HG03103 (cell line): ENCODE measurements at regions not wholly inside any gene's neighbourhood (a gene's known extent, or its start where the extent isn't known, plus 50 kb on each side); places are given as distances from the start of the nearest gene placed in this dataset.
"Not testable (repeated sequence)": the region's sequence is repeated elsewhere in the genome, so short reads cannot be mapped to it uniquely, and the experiment has no call there.

Experiments used
- ATAC-seq: cut with Tn5 transposase; IDR thresholded peaks from one replicate; pipeline ENCODE4 v1.9.1; 2021; ENCODE audit warnings: low read depth; ENCODE audit not compliant: unreplicated experiment

DNA sequence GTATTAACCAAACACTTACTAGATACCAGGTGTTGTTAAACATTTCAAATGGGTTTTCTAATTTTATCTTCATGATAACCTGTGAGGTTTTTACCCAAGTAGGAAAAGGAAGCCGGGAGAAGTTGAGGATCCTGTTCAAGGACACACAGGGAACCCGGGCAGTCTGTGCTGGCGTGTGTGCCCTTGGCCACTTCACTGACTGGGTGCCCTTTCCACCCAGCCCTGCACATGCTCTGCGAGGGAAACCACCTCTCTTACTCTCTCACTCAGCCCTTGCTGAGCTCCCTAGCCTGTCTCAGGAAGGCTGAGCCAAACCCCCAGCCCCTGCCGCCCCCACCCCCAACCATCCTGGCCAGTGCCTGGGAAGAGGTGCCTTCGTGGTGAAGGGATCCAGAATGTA, 51.8 kb downstream of the TEX44 start:
- no peak for ATAC-seq

DNA sequence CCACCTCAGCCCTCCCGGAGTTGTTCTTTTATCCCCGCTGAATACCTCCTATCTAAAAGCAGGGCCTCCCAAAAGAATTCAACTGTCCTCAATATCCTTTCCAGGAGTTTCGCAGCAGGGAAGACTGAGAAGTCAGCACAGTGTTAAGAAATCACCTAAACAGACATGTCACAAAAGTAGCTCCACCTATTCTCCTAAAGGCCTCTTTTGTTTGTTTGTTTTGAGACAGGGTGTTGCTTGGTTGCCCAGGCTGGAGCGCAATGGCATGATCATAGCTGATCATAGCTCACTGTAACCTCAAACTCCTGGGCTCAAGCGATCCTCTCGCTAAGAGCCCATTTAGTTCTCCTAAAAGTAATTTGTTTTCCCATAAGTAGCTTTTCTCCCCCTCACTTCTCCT, 53.8 kb downstream of the TEX44 start:
- no peak for ATAC-seq

DNA sequence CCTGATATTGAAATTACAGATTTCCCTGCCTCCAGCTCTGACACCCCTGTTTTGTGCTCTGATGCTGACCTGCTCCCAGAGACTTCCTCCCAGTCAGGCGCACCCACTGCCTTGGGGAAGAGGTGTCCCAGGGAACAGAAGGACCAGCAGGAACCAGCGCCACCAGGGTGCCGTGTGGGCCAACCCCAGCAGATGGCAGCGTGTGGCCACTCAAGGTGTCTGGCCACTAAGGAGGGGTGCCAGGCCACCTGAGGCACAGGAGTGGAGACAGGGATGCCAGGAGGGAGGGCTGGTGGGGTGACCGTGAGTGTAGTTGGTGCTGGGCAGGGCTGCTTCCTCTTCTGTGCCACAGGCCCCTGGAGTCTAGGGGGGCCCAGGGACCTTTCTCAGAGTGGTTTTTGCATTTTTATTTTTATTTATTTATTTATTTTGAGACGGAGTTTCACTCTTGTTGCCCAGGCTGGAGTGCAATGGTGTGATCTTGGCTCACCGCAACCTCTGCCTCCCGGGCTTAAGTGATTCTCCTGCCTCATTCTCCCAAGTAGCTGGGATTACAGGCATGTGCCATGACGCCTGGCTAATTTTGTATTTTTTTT, 56.0 kb downstream of the TEX44 start:
- peak; percentile 52 for ATAC-seq

DNA sequence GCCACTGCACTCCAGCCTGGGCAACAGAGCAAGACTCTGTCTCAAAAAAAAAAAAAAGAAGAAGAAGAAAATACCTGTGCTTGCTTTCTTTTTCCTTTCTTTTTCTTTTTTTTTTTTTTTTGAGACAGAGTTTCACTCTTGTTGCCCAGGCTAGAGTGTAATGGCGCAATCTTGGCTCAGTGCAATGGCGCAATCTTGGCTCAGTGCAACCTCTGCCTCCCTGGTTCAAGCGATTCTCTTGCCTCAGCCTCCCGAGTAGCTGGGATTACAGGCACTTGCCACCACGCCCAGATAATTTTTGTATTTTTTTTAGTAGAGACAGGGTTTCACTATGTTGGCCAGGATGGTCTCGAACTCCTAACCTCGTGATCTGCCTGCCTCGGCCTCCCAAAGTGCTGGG, 56.8 kb upstream of the PTMA start:
- ATAC-seq = not testable (repeated sequence)

DNA sequence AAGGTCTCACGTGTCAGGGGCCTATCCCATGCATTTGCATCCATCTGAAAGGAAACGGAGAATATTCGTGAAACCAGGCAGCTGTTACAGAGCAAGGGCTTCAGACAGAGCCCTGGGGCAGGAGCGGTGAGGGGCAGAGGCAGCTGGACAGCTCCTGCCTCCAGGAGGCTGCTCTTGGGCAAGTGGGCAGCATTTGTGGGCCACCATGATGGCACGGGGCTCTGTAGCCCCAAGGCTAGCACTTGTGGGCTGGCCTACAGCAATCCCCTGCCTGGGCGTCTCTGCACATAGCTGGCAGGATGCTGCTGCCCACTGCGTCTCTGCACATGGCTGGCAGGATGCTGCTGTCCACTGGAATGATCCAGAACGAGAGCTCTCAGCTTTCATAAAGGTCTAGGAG, 52.8 kb upstream of the PTMA start:
- ATAC-seq = no peak

DNA sequence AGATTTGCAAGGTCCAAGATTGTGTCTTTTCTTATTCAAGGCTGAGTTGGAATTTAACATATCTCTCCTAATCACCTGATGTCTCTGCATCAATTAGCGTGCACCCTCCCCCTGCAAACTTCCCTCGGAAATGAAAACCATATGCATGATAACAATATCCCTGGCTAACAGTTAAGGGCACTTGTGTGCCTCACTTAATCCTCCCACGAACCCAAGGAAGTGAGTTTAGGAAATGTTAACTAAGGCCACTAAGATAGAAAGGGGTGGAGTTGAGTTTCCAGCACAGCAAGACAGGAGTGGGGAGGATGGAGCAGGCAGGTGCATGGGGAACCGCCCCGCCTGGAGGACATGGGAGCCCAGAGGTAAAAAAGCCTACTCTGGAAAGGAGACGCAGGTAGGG, 52.4 kb upstream of the PTMA start:
- ATAC-seq = no peak
